ENCODE measurements at regions not wholly inside any gene's neighbourhood (a gene's known extent, or its start where the extent isn't known, plus 50 kb on each side); places are given as distances from the start of the nearest gene placed in this dataset.

DNA sequence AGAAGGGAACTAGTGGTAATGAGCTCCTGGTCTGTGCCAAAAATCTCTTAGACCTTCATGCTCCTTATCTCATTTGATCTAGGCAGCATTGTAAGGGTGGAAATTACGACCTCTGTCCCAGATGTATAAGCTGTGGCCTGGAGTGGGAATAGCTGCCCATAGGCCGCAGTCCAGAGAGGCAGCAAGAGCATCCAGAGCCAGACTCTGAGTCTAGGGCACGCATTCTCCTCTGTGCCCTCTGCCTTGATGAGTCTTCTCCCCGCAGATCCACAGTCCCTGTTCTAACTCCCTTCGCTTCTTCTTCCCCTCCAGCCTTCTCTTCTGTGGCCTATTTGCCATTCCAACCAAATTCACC is 304.6 kb downstream of the MYCN start:
- Histone ChIP-seq H3K27ac (no peak overlapping the region), H3K4me1 (ENCODE audit: control insufficient read depth in 1 of 2, low read depth in 2 of 2) (no peaks in the 10 kb centered on the region), H3K36me3 (no peaks in the 10 kb centered on the region), H3K27me3 (replicated peaks; ENCODE audit: insufficient read depth) (no peaks in the 10 kb centered on the region), H3K4me3 (no peak overlapping the region), H3K9me3 (no peaks in the 10 kb centered on the region)
- TF ChIP-seq, protein P1, sequence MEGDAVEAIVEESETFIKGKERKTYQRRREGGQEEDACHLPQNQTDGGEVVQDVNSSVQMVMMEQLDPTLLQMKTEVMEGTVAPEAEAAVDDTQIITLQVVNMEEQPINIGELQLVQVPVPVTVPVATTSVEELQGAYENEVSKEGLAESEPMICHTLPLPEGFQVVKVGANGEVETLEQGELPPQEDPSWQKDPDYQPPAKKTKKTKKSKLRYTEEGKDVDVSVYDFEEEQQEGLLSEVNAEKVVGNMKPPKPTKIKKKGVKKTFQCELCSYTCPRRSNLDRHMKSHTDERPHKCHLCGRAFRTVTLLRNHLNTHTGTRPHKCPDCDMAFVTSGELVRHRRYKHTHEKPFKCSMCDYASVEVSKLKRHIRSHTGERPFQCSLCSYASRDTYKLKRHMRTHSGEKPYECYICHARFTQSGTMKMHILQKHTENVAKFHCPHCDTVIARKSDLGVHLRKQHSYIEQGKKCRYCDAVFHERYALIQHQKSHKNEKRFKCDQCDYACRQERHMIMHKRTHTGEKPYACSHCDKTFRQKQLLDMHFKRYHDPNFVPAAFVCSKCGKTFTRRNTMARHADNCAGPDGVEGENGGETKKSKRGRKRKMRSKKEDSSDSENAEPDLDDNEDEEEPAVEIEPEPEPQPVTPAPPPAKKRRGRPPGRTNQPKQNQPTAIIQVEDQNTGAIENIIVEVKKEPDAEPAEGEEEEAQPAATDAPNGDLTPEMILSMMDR (IDR thresholded peaks at IDR 0.05): no peak
- DNase-seq (ENCODE audit: low spot score) (no peak), ATAC-seq (ENCODE audit: insufficient number of reproducible peaks, low FRiP score, low read depth) (no peak)

DNA sequence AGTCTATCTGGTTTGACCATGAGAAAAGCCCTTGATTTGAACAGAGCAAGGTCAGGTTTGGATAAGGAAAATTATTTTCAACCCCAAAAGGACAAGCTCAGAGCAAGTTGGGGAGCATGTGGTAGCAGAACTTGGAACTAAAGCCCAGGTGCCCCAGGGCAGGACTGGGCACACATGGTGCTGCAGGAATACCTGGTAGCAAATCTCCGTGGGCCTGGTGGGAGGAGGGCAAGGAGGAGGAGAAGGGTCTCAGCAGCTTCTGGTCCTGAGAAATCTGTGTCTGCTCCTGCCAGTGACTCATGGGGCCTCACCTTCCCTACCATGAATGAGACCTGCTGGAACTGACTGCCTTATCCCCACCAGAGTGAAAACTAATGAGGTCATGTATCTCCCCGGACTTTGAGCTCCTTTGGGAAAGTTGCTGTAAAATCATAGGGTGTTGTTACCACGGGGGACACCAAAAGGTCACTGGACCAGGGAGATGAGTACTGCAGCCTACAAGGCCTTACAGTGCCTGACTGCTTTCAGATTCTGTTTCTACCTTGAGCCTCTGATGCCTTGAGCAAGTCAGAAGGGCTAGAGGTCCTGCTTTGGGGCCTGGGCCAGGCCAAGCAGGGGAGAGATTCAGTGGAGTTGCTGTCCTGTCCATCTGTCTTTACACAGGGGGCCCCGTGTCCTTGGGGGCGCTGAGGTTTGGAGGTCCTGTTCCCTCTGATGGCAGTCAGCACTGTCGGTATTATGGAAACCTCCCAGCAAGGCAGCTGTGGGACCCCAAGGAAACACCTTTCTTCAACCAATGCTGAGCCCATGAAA is 304.0 kb downstream of the MYCN start:
- Histone ChIP-seq H3K36me3 (no peaks in the 10 kb centered on the region), H3K4me1 (ENCODE audit: control insufficient read depth in 1 of 2, low read depth in 2 of 2) (no peaks in the 10 kb centered on the region), H3K27ac (no peak overlapping the region), H3K27me3 (replicated peaks; ENCODE audit: insufficient read depth) (no peaks in the 10 kb centered on the region), H3K4me3 (no peak overlapping the region), H3K9me3 (no peaks in the 10 kb centered on the region)
- TF ChIP-seq, protein P1 (IDR thresholded peaks at IDR 0.05): no peak
- no peak for DNase-seq (ENCODE audit: low spot score)
- ATAC-seq (ENCODE audit: insufficient number of reproducible peaks, low FRiP score, low read depth): no peak

DNA sequence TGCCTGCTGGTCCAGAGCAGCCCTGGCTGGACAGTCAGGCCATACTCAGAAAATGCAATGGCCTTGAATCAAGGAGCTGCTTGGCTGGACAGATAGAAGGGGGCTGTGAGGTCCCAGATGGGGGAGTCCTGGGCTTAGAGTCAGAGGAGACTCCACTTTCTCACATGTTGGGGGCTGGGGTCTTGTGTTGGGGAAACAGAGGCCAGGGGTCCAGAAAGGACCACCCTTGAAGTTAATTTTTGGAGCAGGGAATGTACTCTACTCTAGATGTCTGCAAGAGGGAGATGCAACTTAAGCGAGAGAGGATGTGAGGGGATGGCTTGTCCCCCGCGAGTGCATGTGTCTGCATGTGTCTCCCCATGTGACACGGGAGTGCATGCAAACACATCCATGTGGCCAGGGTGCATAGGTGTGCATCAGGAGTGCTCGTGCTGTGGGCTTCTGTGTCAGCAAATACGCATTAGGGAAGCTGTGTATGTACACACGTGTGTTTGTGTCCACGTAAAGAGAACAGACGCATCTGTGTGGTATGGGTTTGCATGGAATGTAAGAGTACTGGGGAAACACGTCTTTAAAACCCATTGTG is 303.2 kb downstream of the MYCN start:
- no peak overlapping the region for H3K4me3 ChIP-seq
- ATAC-seq (ENCODE audit: insufficient number of reproducible peaks, low FRiP score, low read depth): no peak
- no peaks in the 10 kb centered on the region for H3K36me3 ChIP-seq

DNA sequence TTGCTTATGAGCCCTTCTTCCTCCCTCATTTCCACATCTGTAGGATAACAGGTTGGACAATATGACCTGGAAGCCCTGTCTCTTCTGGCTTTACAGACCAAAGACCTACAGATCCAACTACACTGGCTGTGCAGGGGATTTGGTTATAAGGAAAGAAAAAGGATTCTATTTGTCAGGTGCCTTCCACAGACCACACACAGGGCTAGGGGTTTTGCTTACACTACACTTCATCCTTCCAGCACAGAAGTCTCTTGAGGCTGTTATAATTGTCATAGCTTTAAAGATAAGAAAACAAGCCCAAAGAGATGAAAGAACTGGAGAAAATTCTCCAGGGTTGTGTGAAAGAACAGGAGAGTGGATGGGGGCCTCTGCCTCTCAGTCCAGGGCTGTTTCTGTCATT is 302.6 kb downstream of the MYCN start:
- H3K9me3 ChIP-seq: no peaks in the 10 kb centered on the region
- ATAC-seq (ENCODE audit: insufficient number of reproducible peaks, low FRiP score, low read depth) (no peak), DNase-seq (ENCODE audit: low spot score) (no peak)
- H3K27ac ChIP-seq: no peak overlapping the region
- TF ChIP-seq, protein P1 (IDR thresholded peaks at IDR 0.05): no peak
- H3K4me3 ChIP-seq: no peak overlapping the region
- H3K36me3 ChIP-seq: no peaks in the 10 kb centered on the region
- H3K4me1 ChIP-seq (ENCODE audit: control insufficient read depth in 1 of 2, low read depth in 2 of 2): no peaks in the 10 kb centered on the region
- H3K27me3 ChIP-seq (replicated peaks; ENCODE audit: insufficient read depth): no peaks in the 10 kb centered on the region

More for the DNA sequence above, 303.2 kb downstream of the MYCN start:
- Histone ChIP-seq H3K9me3 (no peaks in the 10 kb centered on the region), H3K27me3 (replicated peaks; ENCODE audit: insufficient read depth) (no peaks in the 10 kb centered on the region), H3K4me1 (ENCODE audit: control insufficient read depth in 1 of 2, low read depth in 2 of 2) (no peaks in the 10 kb centered on the region), H3K27ac (no peak overlapping the region)
- DNase-seq (ENCODE audit: low spot score): no peak
- TF ChIP-seq, protein P1 (IDR thresholded peaks at IDR 0.05): no peak

DNA sequence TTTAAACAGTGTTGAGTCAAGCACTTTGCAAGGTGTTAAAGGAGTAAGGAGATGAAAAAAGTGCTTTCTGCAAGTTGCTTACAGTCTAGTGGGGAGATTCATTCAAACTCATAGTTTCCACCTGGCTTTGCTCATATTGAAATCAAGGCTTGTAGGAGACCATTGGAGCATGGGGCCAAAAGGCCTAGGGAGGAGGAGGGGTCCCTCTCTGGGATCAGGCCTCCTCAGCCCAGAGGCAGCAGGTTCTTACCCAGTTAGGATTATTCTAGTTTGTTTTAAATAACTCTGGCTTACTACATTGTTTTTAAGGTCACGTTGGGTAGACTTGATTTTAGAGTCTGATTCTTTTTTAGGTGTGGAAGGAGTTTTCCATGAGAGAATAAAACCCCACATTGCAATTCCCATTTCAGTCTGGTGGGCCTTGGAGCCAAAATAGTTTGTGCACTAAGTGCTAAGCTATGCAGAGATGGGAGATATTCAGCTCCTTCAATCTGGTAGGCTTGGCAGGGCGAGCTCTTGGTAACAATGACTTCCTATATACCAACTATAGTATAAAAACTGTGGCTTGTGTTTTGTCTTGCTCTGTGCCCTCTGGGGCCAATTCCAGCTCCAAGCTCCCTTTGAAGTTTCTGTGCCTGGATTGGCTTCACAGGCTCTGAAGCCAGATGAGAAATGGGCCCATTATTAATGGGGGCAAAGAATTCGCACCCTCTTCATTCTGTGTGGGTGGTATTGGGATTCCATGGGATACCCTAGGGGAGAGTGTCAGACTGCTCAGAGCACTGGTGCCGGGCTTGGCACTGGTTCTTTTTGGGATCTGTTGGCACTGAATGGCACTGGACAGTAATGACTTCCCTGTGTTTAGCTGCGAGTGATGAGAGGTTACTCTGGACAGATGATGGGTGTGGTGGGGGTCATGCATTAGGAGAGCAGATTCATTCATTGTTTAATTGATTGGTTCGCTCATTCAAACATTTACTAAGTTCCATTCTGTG is 301.1 kb downstream of the MYCN start:
- H3K4me1 ChIP-seq (ENCODE audit: control insufficient read depth in 1 of 2, low read depth in 2 of 2): no peaks in the 10 kb centered on the region
- H3K36me3 ChIP-seq: no peaks in the 10 kb centered on the region
- H3K27ac ChIP-seq: no peak overlapping the region
- H3K9me3 ChIP-seq: no peaks in the 10 kb centered on the region
- TF ChIP-seq, protein P1 (IDR thresholded peaks at IDR 0.05): no peak
- ATAC-seq (ENCODE audit: insufficient number of reproducible peaks, low FRiP score, low read depth) (no peak), DNase-seq (ENCODE audit: low spot score) (no peak)
- no peak overlapping the region for H3K4me3 ChIP-seq
- no peaks in the 10 kb centered on the region for H3K27me3 ChIP-seq (replicated peaks; ENCODE audit: insufficient read depth)
